T-cell (primary cell): ENCODE measurements at regions not wholly inside any gene's neighbourhood (a gene's known extent, or its start where the extent isn't known, plus 50 kb on each side); places are given as distances from the start of the nearest gene placed in this dataset.

ENCODE experiments used
- ATAC-seq, 4 experiments: fragments of 200-7000 bp in 3 of 4; fragments of 150-1000 bp in 1 of 4; cut with Tn5 transposase; replicated peaks in 1 of 4; 1 replicate in 3 of 4; 2 replicates in 1 of 4; pipeline ENCODE4 v1.10.0; 2021; ENCODE audit warnings: moderate library complexity in 3 of 4, mild to moderate bottlenecking in 2 of 4, moderate number of reproducible peaks in 1 of 4
- CTCF ChIA-PET, 2 donors: fragments of 300-600 bp; sonication (Branson Sonifier 250); formaldehyde crosslinking; loops; one replicate each; lab custom pipeline; 2022; ENCODE audit warnings: antibody characterized with exemption in 2 of 2; lab: Charles Lee
- POLR2A ChIA-PET, 2 donors: fragments of 300-600 bp; sonication (Branson Sonifier 250); formaldehyde crosslinking; loops; one replicate each; lab custom pipeline; 2022; ENCODE audit warnings: antibody characterized with exemption in 2 of 2; lab: Charles Lee
- DNase-seq, 35 experiments: peaks; one replicate each; pipeline versions ENCODE4 v3.0.0 to v3.0.0-alpha.2; 2013 to 2023
- H3K27ac ChIP-seq: one replicate; pipeline ENCODE4 v1.5.1; 2013; ENCODE audit warnings: low read length
- H3K27me3 ChIP-seq, 2 experiments: replicated peaks in 1 of 2; 1 replicate in 1 of 2; 2 replicates in 1 of 2; pipeline versions ENCODE4 v1.6.1 to v1.7.0; 2013; ENCODE audit warnings: low read length in 1 of 2, mixed read lengths in 1 of 2; ENCODE audit not compliant: control insufficient read depth in 2 of 2, insufficient read depth in 2 of 2; ENCODE audit errors: extremely low read depth in 1 of 2
- H3K36me3 ChIP-seq, 2 donors: 1 replicate in 1 of 2; 2 replicates in 1 of 2; pipeline versions ENCODE4 v1.6.1 to v1.7.0; 2013; ENCODE audit warnings: low read length in 1 of 2; ENCODE audit not compliant: control insufficient read depth in 2 of 2, insufficient read depth in 1 of 2; ENCODE audit errors: extremely low read depth in 1 of 2
- H3K4me1 ChIP-seq, 2 experiments: 1 replicate in 1 of 2; 2 replicates in 1 of 2; pipeline versions ENCODE4 v1.6.1 to v1.7.0; 2013; ENCODE audit warnings: low read length in 2 of 2, mixed read lengths in 1 of 2; ENCODE audit not compliant: insufficient read depth in 2 of 2, control insufficient read depth in 1 of 2; ENCODE audit errors: extremely low read depth in 1 of 2
- H3K4me3 ChIP-seq, 2 donors: 1 replicate in 1 of 2; 2 replicates in 1 of 2; pipeline versions ENCODE4 v1.5.1 to v1.7.0; 2013; ENCODE audit warnings: mild to moderate bottlenecking in 2 of 2, low read length in 1 of 2, moderate library complexity in 1 of 2; ENCODE audit not compliant: control insufficient read depth in 1 of 2; ENCODE audit errors: extremely low read depth in 1 of 2
- H3K9me3 ChIP-seq: 2 replicates; pipeline ENCODE4 v1.7.0; 2013
- H3K27ac Mint-ChIP-seq, 2 donors: one replicate each; pipeline ENCODE4 v1.8.0; 2020 to 2021; ENCODE audit warnings: mild to moderate bottlenecking in 2 of 2, mixed read lengths in 2 of 2
- H3K27me3 Mint-ChIP-seq, 2 donors: one replicate each; pipeline ENCODE4 v1.8.0; 2021 to 2022; ENCODE audit warnings: mixed read lengths in 2 of 2
- H3K36me3 Mint-ChIP-seq: one replicate; pipeline ENCODE4 v1.8.0; 2021; ENCODE audit warnings: mixed read lengths
- H3K4me1 Mint-ChIP-seq, 3 donors: one replicate each; pipeline ENCODE4 v1.8.0; 2020 to 2022; ENCODE audit warnings: mixed read lengths in 3 of 3, mild to moderate bottlenecking in 1 of 3
- H3K4me3 Mint-ChIP-seq, 3 donors: one replicate each; pipeline ENCODE4 v1.8.0; 2020 to 2022; ENCODE audit warnings: mild to moderate bottlenecking in 3 of 3, mixed read lengths in 3 of 3, moderate library complexity in 3 of 3
- H3K9me3 Mint-ChIP-seq, 3 donors: one replicate each; pipeline ENCODE4 v1.8.0; 2020 to 2022; ENCODE audit warnings: mixed read lengths in 3 of 3
- WGBS: methylation state at CpG from one replicate; pipeline ENCODE4 v1.1.5; 2013; ENCODE audit warnings: missing lambda C conversion rate; ENCODE audit not compliant: insufficient coverage; 5-methylcytosine and 5-hydroxymethylcytosine counted together

GRCh38 chr12:24084800-24085199 lies 135.3 kb upstream of the SOX5 start:
- no peaks in the 10 kb centered on the region for H3K9me3 Mint-ChIP-seq
- ATAC-seq (no peak), DNase-seq (no peak)
- no peaks in the 10 kb centered on the region for H3K36me3 Mint-ChIP-seq
- no peaks in the 10 kb centered on the region for H3K4me1 ChIP-seq
- H3K27ac ChIP-seq: no peak overlapping the region
- no peak overlapping the region for H3K4me3 ChIP-seq
- no peak overlapping the region for H3K4me3 Mint-ChIP-seq
- CTCF ChIA-PET: no interaction called here
- no peaks in the 10 kb centered on the region for H3K27me3 Mint-ChIP-seq
- WGBS: 66% methylated on average over 2 of the region's 2 CpGs
- no peaks in the 10 kb centered on the region for H3K27me3 ChIP-seq
- no peak overlapping the region for H3K27ac Mint-ChIP-seq
- H3K9me3 ChIP-seq: no peaks in the 10 kb centered on the region
- H3K4me1 Mint-ChIP-seq: no peaks in the 10 kb centered on the region
- no peaks in the 10 kb centered on the region for H3K36me3 ChIP-seq
- POLR2A ChIA-PET: no interaction called here

- Mint-ChIP-seq H3K36me3 (no peaks in the 10 kb centered on the region), H3K4me3 (no peak overlapping the region), H3K27me3 (no peaks in the 10 kb centered on the region), H3K9me3 (no peaks in the 10 kb centered on the region), H3K4me1 (no peaks in the 10 kb centered on the region), H3K27ac (no peak overlapping the region)
- ATAC-seq (no peak), DNase-seq (no peak)
- ChIA-PET CTCF (no interaction called here), POLR2A (no interaction called here)
- no peaks in the 10 kb centered on the region for H3K9me3 ChIP-seq
- 23% methylated on average over 3 of the region's 3 CpGs for WGBS
- no peaks in the 10 kb centered on the region for H3K36me3 ChIP-seq
- no peak overlapping the region for H3K4me3 ChIP-seq
- no peak overlapping the region for H3K27ac ChIP-seq
- H3K4me1 ChIP-seq: no peaks in the 10 kb centered on the region
- H3K27me3 ChIP-seq: no peaks in the 10 kb centered on the region
Measured at GRCh38 chr12:24083838-24084237, 134.4 kb upstream of the SOX5 start.

- H3K36me3 ChIP-seq: no peaks in the 10 kb centered on the region
- ATAC-seq (no peak), DNase-seq (no peak)
- no peaks in the 10 kb centered on the region for H3K4me1 Mint-ChIP-seq
- no peaks in the 10 kb centered on the region for H3K9me3 Mint-ChIP-seq
- H3K4me3 Mint-ChIP-seq: no peak overlapping the region
- H3K9me3 ChIP-seq: no peaks in the 10 kb centered on the region
- H3K4me3 ChIP-seq: no peak overlapping the region
- H3K27ac ChIP-seq: no peak overlapping the region
- H3K36me3 Mint-ChIP-seq: no peaks in the 10 kb centered on the region
- POLR2A ChIA-PET: no interaction called here
- H3K27me3 Mint-ChIP-seq: no peaks in the 10 kb centered on the region
- no peak overlapping the region for H3K27ac Mint-ChIP-seq
- no peaks in the 10 kb centered on the region for H3K4me1 ChIP-seq
- 72% methylated on average over 4 of the region's 7 CpGs for WGBS
- no peaks in the 10 kb centered on the region for H3K27me3 ChIP-seq
- CTCF ChIA-PET: no interaction called here
Measured at GRCh38 chr12:24081606-24082005, 132.1 kb upstream of the SOX5 start.

DNA sequence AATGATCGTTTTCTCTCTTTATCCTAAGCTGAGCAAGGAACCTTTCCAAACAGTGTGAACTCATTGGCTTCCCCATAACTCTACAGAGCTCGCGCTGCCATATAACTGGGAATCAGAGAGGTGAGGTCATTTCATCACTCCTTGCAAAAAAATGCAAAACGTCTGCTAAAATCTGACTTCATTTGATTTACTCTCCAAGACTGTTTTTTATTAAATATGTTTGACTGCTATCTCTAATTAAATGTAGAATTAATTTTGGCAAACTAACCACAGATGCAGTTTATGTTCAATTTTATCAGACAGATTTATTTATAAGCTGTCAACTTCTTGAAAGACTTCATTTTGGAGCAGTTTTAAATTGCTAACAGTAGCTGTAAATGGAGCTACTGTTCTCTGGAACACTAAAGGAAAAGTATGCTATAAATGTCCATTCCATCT lies 131.6 kb upstream of the SOX5 start:
- ChIA-PET CTCF (no interaction called here), POLR2A (no interaction called here)
- H3K4me3 ChIP-seq: no peak overlapping the region
- no CpG with 5 or more reads among the region's 4 CpGs for WGBS
- Mint-ChIP-seq H3K9me3 (peaks cover 0 to 3% (median 0%) of the 10 kb centered on the region in 3 donors), H3K27ac (no peak overlapping the region), H3K4me1 (no peaks in the 10 kb centered on the region), H3K27me3 (no peaks in the 10 kb centered on the region), H3K4me3 (no peak overlapping the region), H3K36me3 (no peaks in the 10 kb centered on the region)
- no peak overlapping the region for H3K27ac ChIP-seq
- H3K36me3 ChIP-seq: no peaks in the 10 kb centered on the region
- ATAC-seq (no peak), DNase-seq (no peak)
- no peaks in the 10 kb centered on the region for H3K4me1 ChIP-seq
- no peaks in the 10 kb centered on the region for H3K27me3 ChIP-seq
- no peaks in the 10 kb centered on the region for H3K9me3 ChIP-seq

DNA sequence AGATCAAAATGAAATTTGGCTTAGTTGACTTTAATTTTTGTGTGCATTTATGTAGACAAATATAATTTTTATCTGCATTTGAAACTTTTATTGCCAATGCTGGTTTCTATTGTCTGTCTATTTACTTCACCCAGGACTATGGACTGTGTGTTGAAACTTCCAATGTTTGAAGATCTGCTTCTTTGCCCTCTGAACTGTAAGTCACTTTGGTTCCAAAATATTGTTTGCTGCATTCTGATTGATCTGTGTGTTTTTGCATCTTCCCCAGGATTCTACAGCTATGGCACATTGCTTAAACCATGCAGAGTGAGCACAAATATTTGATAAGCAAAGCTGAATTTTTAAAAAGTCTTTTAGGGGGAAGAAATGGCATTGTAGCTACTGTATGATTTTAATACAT lies 131.0 kb upstream of the SOX5 start:
- no peak for ATAC-seq
- no peak overlapping the region for H3K4me3 ChIP-seq

GRCh38 chr12:24079083-24079482 lies 129.6 kb upstream of the SOX5 start:
- no peaks in the 10 kb centered on the region for H3K36me3 Mint-ChIP-seq
- no peak overlapping the region for H3K27ac ChIP-seq
- H3K9me3 Mint-ChIP-seq: peaks cover 0 to 4% (median 3%) of the 10 kb centered on the region in 3 donors
- H3K27me3 ChIP-seq: no peaks in the 10 kb centered on the region
- no peak overlapping the region for H3K4me3 Mint-ChIP-seq
- ChIA-PET POLR2A (no interaction called here), CTCF (no interaction called here)
- H3K9me3 ChIP-seq: no peaks in the 10 kb centered on the region
- no CpG with 5 or more reads among the region's 2 CpGs for WGBS
- DNase-seq (no peak), ATAC-seq (no peak)
- H3K27me3 Mint-ChIP-seq: no peaks in the 10 kb centered on the region
- H3K36me3 ChIP-seq: no peaks in the 10 kb centered on the region
- H3K27ac Mint-ChIP-seq: no peak overlapping the region
- no peaks in the 10 kb centered on the region for H3K4me1 Mint-ChIP-seq
- H3K4me3 ChIP-seq: no peak overlapping the region
- no peaks in the 10 kb centered on the region for H3K4me1 ChIP-seq

More for the DNA sequence above, 131.0 kb upstream of the SOX5 start:
- no peak for DNase-seq
- no peaks in the 10 kb centered on the region for H3K27me3 Mint-ChIP-seq
- H3K9me3 Mint-ChIP-seq: peaks cover 0 to 4% (median 3%) of the 10 kb centered on the region in 3 donors
- no peak overlapping the region for H3K4me3 Mint-ChIP-seq
- H3K9me3 ChIP-seq: no peaks in the 10 kb centered on the region
- H3K36me3 ChIP-seq: no peaks in the 10 kb centered on the region
- H3K27me3 ChIP-seq: no peaks in the 10 kb centered on the region
- no peaks in the 10 kb centered on the region for H3K36me3 Mint-ChIP-seq
- ChIA-PET CTCF (no interaction called here), POLR2A (no interaction called here)
- no peak overlapping the region for H3K27ac Mint-ChIP-seq
- H3K27ac ChIP-seq: no peak overlapping the region
- H3K4me1 ChIP-seq: no peaks in the 10 kb centered on the region
- H3K4me1 Mint-ChIP-seq: no peaks in the 10 kb centered on the region

GRCh38 chr12:24078318-24078765 lies 128.9 kb upstream of the SOX5 start:
- no peaks in the 10 kb centered on the region for H3K4me1 ChIP-seq
- Mint-ChIP-seq H3K9me3 (peaks cover 0 to 4% (median 4%) of the 10 kb centered on the region in 3 donors), H3K27ac (no peak overlapping the region), H3K4me3 (no peak overlapping the region), H3K36me3 (no peaks in the 10 kb centered on the region), H3K4me1 (no peaks in the 10 kb centered on the region), H3K27me3 (no peaks in the 10 kb centered on the region)
- no peaks in the 10 kb centered on the region for H3K36me3 ChIP-seq
- H3K27me3 ChIP-seq: no peaks in the 10 kb centered on the region
- H3K9me3 ChIP-seq: no peaks in the 10 kb centered on the region
- ChIA-PET POLR2A (no interaction called here), CTCF (no interaction called here)
- H3K4me3 ChIP-seq: no peak overlapping the region
- DNase-seq: no peak
- WGBS: 22% methylated on average over 1 of the region's 1 CpG
- ATAC-seq: no peak
- H3K27ac ChIP-seq: no peak overlapping the region
